NCI-H187 (cell line): ENCODE measurements at regions not wholly inside any gene's neighbourhood (a gene's known extent, or its start where the extent isn't known, plus 50 kb on each side); places are given as distances from the start of the nearest gene placed in this dataset.

Source experiments
- DNase-seq, 2 experiments: peaks; one replicate each; lab custom pipeline; 2025; lab: John Stamatoyannopoulos, UW

GRCh38 chr3:94512876-94513275, 450.0 kb downstream of the NSUN3 start:
- DNase-seq, result no peak

- no peak for DNase-seq
Measured at GRCh38 chr3:94513600-94513999, 450.7 kb downstream of the NSUN3 start.

- no peak for DNase-seq
Measured at GRCh38 chr3:94515983-94516382, 453.1 kb downstream of the NSUN3 start.

- DNase-seq, result no peak
Measured at GRCh38 chr3:94520364-94520763, 457.5 kb downstream of the NSUN3 start.

- no peak for DNase-seq
Measured at GRCh38 chr3:94522488-94522887, 459.6 kb downstream of the NSUN3 start.

GRCh38 chr3:94524102-94524919, 461.4 kb downstream of the NSUN3 start:
- no peak for DNase-seq

GRCh38 chr3:94525043-94525442, 462.2 kb downstream of the NSUN3 start:
- no peak for DNase-seq

- DNase-seq, result no peak
Measured at GRCh38 chr3:94529816-94530215, 467.0 kb downstream of the NSUN3 start.

- no peak for DNase-seq
Measured at GRCh38 chr3:94532951-94533350, 470.1 kb downstream of the NSUN3 start.

- DNase-seq, result no peak
Measured at GRCh38 chr3:94539937-94540336, 477.1 kb downstream of the NSUN3 start.

GRCh38 chr3:94543161-94543560, 480.3 kb downstream of the NSUN3 start:
- no peak for DNase-seq

GRCh38 chr3:94544131-94544789, 481.4 kb downstream of the NSUN3 start:
- DNase-seq, result no peak

- no peak for DNase-seq
Measured at GRCh38 chr3:94548581-94549316, 485.9 kb downstream of the NSUN3 start.

GRCh38 chr3:94561094-94561493, 498.2 kb downstream of the NSUN3 start:
- DNase-seq, result no peak

- DNase-seq, result no peak
Measured at GRCh38 chr3:94564247-94564646, 501.4 kb downstream of the NSUN3 start.

GRCh38 chr3:94568041-94568440, 505.2 kb downstream of the NSUN3 start:
- DNase-seq, result no peak

- DNase-seq, result no peak
Measured at GRCh38 chr3:94573337-94573736, 510.5 kb downstream of the NSUN3 start.

- DNase-seq, result no peak
Measured at GRCh38 chr3:94587291-94587690, 524.4 kb downstream of the NSUN3 start.

- no peak for DNase-seq
Measured at GRCh38 chr3:94593526-94594150, 530.8 kb downstream of the NSUN3 start.

GRCh38 chr3:94596141-94596540, 533.3 kb downstream of the NSUN3 start:
- no peak for DNase-seq

GRCh38 chr3:94596887-94597566, 534.2 kb downstream of the NSUN3 start:
- no peak for DNase-seq

- DNase-seq, result no peak
Measured at GRCh38 chr3:94607778-94608177, 544.9 kb downstream of the NSUN3 start.
